ENCODE measurements at regions not wholly inside any gene's neighbourhood (a gene's known extent, or its start where the extent isn't known, plus 50 kb on each side); places are given as distances from the start of the nearest gene placed in this dataset.

DNA sequence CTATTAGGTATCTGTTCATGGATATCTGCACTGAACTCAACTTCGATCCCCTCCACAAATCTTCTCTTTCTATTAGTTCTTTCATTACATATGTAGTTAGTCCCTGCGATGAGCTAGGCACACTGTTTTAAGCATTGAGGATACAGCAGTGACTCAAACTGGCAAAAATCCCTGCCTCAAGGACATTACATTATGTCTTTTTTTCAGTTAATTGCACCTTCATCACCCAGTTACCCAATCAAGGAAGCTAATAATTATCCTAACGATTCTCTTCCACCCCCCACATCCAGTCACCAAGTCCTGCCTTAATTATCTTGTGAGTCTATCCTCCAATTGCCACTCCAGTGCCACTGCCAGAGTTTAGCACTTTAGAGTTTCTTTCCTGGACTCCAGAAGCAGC, 89.3 kb downstream of the C13orf42 start:
- Histone ChIP-seq H3K4me3 (replicated peaks; ENCODE audit: insufficient read depth, low read length) (no peak overlapping the region), H3K27ac (replicated peaks) (no peak overlapping the region), H3K27me3 (ENCODE audit: insufficient read depth, poor library complexity, severe bottlenecking) (no peaks in the 10 kb centered on the region)
- no peak for DNase-seq (ENCODE audit: low read depth in 1 of 2, low spot score in 1 of 2)
- no peak for TF ChIP-seq GABPA (IDR thresholded peaks at IDR 0.05; ENCODE audit: low read depth)
- TF ChIP-seq, protein P1, sequence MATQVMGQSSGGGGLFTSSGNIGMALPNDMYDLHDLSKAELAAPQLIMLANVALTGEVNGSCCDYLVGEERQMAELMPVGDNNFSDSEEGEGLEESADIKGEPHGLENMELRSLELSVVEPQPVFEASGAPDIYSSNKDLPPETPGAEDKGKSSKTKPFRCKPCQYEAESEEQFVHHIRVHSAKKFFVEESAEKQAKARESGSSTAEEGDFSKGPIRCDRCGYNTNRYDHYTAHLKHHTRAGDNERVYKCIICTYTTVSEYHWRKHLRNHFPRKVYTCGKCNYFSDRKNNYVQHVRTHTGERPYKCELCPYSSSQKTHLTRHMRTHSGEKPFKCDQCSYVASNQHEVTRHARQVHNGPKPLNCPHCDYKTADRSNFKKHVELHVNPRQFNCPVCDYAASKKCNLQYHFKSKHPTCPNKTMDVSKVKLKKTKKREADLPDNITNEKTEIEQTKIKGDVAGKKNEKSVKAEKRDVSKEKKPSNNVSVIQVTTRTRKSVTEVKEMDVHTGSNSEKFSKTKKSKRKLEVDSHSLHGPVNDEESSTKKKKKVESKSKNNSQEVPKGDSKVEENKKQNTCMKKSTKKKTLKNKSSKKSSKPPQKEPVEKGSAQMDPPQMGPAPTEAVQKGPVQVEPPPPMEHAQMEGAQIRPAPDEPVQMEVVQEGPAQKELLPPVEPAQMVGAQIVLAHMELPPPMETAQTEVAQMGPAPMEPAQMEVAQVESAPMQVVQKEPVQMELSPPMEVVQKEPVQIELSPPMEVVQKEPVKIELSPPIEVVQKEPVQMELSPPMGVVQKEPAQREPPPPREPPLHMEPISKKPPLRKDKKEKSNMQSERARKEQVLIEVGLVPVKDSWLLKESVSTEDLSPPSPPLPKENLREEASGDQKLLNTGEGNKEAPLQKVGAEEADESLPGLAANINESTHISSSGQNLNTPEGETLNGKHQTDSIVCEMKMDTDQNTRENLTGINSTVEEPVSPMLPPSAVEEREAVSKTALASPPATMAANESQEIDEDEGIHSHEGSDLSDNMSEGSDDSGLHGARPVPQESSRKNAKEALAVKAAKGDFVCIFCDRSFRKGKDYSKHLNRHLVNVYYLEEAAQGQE (IDR thresholded peaks at IDR 0.05; ENCODE audit: insufficient replicate concordance, low read depth) = no peak

DNA sequence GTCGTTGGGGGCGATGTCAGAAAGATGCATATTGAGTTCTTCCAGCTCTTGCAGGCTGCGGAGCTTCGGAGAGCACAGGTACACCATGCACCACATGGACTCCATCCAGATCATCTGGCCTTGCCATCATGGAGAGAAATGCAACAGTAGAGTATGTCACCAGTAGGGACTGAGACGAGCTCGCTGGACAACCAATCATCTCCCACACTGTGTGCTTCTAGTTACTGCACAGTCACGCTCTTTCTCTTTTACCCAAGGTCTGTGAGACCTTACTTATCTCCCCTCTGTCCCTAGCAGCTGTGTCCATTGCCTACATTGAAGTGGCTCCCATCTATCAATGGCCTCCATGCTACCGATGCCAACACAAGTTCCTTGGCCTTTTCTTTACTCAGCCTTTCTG, 90.5 kb downstream of the C13orf42 start:
- Histone ChIP-seq H3K4me3 (replicated peaks; ENCODE audit: insufficient read depth, low read length) (no peak overlapping the region), H3K27ac (replicated peaks) (no peak overlapping the region), H3K27me3 (ENCODE audit: insufficient read depth, poor library complexity, severe bottlenecking) (no peaks in the 10 kb centered on the region)
- DNase-seq (ENCODE audit: low read depth in 1 of 2, low spot score in 1 of 2) = no peak
- TF ChIP-seq SPI1 (IDR thresholded peaks at IDR 0.05; ENCODE audit: borderline replicate concordance, low read depth) = no peak

DNA sequence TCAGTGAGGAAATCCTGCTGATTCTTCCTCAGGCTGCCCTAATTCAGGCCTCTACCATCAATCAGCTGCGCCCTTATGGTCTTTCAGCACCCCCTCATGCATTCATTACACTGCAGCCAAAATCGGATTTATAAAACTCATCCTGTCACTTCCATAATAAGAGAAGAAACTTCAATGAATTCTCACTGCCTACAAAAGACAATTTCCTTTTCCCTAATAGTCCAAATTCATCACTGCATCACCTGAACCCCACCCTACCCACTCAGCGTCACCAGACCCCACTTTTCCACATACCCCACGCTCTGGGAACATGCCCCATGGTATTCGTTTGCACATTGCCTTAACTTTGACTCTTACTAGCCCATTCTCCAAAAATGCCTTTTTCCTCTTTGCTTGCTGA, 92.0 kb downstream of the C13orf42 start:
- H3K27me3 ChIP-seq (ENCODE audit: insufficient read depth, poor library complexity, severe bottlenecking) = no peaks in the 10 kb centered on the region
- DNase-seq (ENCODE audit: low read depth in 1 of 2, low spot score in 1 of 2) = no peak
- H3K27ac ChIP-seq (replicated peaks) = no peak overlapping the region
- H3K4me3 ChIP-seq (replicated peaks; ENCODE audit: insufficient read depth, low read length) = no peak overlapping the region
- TF ChIP-seq, protein P2, sequence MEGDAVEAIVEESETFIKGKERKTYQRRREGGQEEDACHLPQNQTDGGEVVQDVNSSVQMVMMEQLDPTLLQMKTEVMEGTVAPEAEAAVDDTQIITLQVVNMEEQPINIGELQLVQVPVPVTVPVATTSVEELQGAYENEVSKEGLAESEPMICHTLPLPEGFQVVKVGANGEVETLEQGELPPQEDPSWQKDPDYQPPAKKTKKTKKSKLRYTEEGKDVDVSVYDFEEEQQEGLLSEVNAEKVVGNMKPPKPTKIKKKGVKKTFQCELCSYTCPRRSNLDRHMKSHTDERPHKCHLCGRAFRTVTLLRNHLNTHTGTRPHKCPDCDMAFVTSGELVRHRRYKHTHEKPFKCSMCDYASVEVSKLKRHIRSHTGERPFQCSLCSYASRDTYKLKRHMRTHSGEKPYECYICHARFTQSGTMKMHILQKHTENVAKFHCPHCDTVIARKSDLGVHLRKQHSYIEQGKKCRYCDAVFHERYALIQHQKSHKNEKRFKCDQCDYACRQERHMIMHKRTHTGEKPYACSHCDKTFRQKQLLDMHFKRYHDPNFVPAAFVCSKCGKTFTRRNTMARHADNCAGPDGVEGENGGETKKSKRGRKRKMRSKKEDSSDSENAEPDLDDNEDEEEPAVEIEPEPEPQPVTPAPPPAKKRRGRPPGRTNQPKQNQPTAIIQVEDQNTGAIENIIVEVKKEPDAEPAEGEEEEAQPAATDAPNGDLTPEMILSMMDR (IDR thresholded peaks at IDR 0.05; ENCODE audit: insufficient read depth, low read length) = no peak
- no peak for TF ChIP-seq GABPA (IDR thresholded peaks at IDR 0.05; ENCODE audit: low read depth)
- no peak for TF ChIP-seq POLR2AphosphoS5 (IDR thresholded peaks at IDR 0.05; ENCODE audit: low read depth)

DNA sequence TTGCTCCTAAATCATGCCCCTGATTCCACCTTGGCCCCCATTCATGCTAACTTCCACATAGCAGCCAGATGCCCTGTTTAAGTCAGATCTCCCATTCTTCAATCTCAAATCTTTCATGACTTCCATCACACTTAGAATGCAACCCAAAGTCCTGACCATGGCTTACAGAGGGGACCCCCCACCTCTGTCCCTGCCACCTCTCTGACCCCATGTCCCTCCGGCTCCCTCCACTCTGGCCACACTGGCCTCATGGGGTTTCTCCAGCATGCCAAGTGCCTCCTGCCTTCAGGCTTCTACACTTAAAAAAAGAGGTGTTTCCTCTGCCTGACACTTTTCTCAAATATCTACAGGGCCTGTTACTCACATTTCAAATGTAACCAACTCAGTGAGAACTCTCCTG, 93.6 kb downstream of the C13orf42 start:
- H3K27ac ChIP-seq (replicated peaks) = no peak overlapping the region
- H3K4me3 ChIP-seq (replicated peaks; ENCODE audit: insufficient read depth, low read length) = no peak overlapping the region
- TF ChIP-seq, protein P1 (IDR thresholded peaks at IDR 0.05; ENCODE audit: insufficient replicate concordance, low read depth) = no peak
- TF ChIP-seq SPI1 (IDR thresholded peaks at IDR 0.05; ENCODE audit: borderline replicate concordance, low read depth) = no peak
- no peak for TF ChIP-seq POLR2AphosphoS5 (IDR thresholded peaks at IDR 0.05; ENCODE audit: low read depth)
- TF ChIP-seq, protein P2 (IDR thresholded peaks at IDR 0.05; ENCODE audit: insufficient read depth, low read length) = no peak
- no peak for TF ChIP-seq GABPA (IDR thresholded peaks at IDR 0.05; ENCODE audit: low read depth)
- H3K27me3 ChIP-seq (ENCODE audit: insufficient read depth, poor library complexity, severe bottlenecking) = no peaks in the 10 kb centered on the region
- DNase-seq (ENCODE audit: low read depth in 1 of 2, low spot score in 1 of 2) = no peak

DNA sequence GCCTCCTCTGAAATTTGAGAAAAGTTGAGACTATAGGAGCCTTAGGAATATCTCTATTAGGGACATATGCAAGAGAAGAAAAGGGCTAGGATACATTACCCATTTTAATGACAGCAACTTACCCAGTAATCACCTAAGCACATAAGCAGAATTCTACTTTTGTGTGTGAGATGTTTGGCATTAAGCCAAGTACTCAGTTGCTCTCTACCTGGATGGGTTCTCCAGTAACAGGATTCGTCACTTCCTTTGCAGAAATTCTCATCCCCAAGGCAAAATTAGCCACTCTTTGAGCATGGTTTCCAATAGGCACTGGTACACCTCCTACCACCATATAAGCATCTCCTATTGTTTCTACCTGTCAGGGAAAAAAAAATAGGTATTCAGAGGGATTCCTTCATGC, 95.1 kb downstream of the C13orf42 start:
- H3K27ac ChIP-seq (replicated peaks) = no peak overlapping the region
- DNase-seq (ENCODE audit: low read depth in 1 of 2, low spot score in 1 of 2) = no peak
- no peaks in the 10 kb centered on the region for H3K27me3 ChIP-seq (ENCODE audit: insufficient read depth, poor library complexity, severe bottlenecking)
- H3K4me3 ChIP-seq (replicated peaks; ENCODE audit: insufficient read depth, low read length) = no peak overlapping the region
- TF ChIP-seq, protein P2 (IDR thresholded peaks at IDR 0.05; ENCODE audit: insufficient read depth, low read length) = no peak
- no peak for TF ChIP-seq GABPA (IDR thresholded peaks at IDR 0.05; ENCODE audit: low read depth)
- TF ChIP-seq POLR2AphosphoS5 (IDR thresholded peaks at IDR 0.05; ENCODE audit: low read depth) = no peak
- TF ChIP-seq, protein P1 (IDR thresholded peaks at IDR 0.05; ENCODE audit: insufficient replicate concordance, low read depth) = no peak
- TF ChIP-seq SPI1 (IDR thresholded peaks at IDR 0.05; ENCODE audit: borderline replicate concordance, low read depth) = no peak
